Spinal cord (tissue), 9 donors: ENCODE measurements at regions not wholly inside any gene's neighbourhood (a gene's known extent, or its start where the extent isn't known, plus 50 kb on each side); places are given as distances from the start of the nearest gene placed in this dataset.

Experiments used
- DNase-seq, 6 donors: peaks; one replicate each; pipeline versions ENCODE4 v3.0.0 to v3.0.0-alpha.2; 2013 to 2015; ENCODE audit warnings: low spot score in 6 of 6, low read depth in 4 of 6
- H3K27ac ChIP-seq: one replicate; pipeline ENCODE4 v1.5.1; 2013; ENCODE audit warnings: low read depth, low read length, control low read depth
- H3K27me3 ChIP-seq: one replicate; pipeline ENCODE4 v1.6.1; 2013; ENCODE audit warnings: low read length; ENCODE audit not compliant: control insufficient read depth, insufficient read depth
- H3K36me3 ChIP-seq: one replicate; pipeline ENCODE4 v1.6.1; 2013; ENCODE audit warnings: low read length; ENCODE audit not compliant: control insufficient read depth, insufficient read depth
- H3K4me1 ChIP-seq: one replicate; pipeline ENCODE4 v1.6.1; 2013; ENCODE audit warnings: low read length; ENCODE audit not compliant: control insufficient read depth, insufficient read depth
- H3K4me3 ChIP-seq: one replicate; pipeline ENCODE4 v1.5.1; 2013; ENCODE audit warnings: low read depth, low read length, control low read depth
- H3K9me3 ChIP-seq: one replicate; pipeline ENCODE4 v1.6.1; 2013; ENCODE audit warnings: low read length; ENCODE audit not compliant: control insufficient read depth, insufficient read depth
- WGBS: methylation state at CpG from one replicate; pipeline ENCODE4 v1.1.5; 2013; ENCODE audit warnings: missing lambda C conversion rate; ENCODE audit not compliant: insufficient coverage; 5-methylcytosine and 5-hydroxymethylcytosine counted together
- donor health status: healthy.

DNA sequence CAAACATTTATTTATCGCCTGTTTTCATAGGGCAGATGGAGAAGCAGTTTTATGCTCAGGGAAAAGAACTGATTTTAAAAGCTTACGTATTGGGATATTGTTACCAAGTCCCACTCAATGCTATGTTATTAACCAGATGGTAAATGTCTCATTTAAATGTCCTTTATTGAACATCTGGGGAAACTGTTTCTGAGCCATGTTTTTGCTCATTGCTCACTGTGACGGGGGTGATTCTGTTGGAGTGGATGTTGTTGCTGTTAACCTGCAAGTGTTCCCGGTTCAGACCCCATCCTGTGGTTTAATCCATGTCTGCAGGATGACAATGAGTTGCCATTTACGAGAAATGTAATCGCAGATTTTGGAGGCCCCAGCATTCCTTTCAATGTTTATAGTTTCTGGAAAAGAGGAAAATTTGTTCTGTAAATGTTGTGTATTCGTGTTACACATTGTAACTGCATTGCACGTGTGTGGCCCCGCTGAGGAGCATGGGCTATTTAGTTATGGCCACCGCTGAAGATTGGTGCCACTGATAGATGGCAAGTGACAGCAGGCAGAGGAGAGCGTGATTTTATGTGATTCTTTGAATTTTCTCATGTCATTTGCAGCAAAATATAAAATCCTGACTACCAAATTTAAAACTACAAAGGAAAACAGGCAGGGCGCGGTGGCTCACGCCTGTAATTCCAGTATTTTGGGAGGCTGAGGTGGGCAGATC, 174.8 kb upstream of the COPS8 start:
- Histone ChIP-seq H3K36me3 (no peaks in the 10 kb centered on the region), H3K9me3 (no peaks in the 10 kb centered on the region), H3K4me3 (no peak overlapping the region), H3K27ac (no peak overlapping the region), H3K27me3 (no peaks in the 10 kb centered on the region), H3K4me1 (peaks cover 23% of the 10 kb centered on the region)
- WGBS: 84% methylated on average over 7 of the region's 14 CpGs
- DNase-seq: peak in 2 of 6 donors; percentile 15 to 91

GRCh38 chr2:236912326-236913120, 173.2 kb upstream of the COPS8 start:
- no peaks in the 10 kb centered on the region for H3K9me3 ChIP-seq
- DNase-seq: peak in 1 of 6 donors; percentile 43
- H3K4me1 ChIP-seq: peaks cover 28% of the 10 kb centered on the region
- WGBS: 51% methylated on average over 12 of the region's 18 CpGs
- H3K27me3 ChIP-seq: no peaks in the 10 kb centered on the region
- H3K27ac ChIP-seq: no peak overlapping the region
- no peaks in the 10 kb centered on the region for H3K36me3 ChIP-seq
- H3K4me3 ChIP-seq: no peak overlapping the region

GRCh38 chr2:236915186-236915585, 170.5 kb upstream of the COPS8 start:
- DNase-seq: peak in 1 of 6 donors; percentile 20
- Histone ChIP-seq H3K36me3 (no peaks in the 10 kb centered on the region), H3K9me3 (no peaks in the 10 kb centered on the region), H3K27me3 (no peaks in the 10 kb centered on the region), H3K4me3 (no peak overlapping the region), H3K27ac (no peak overlapping the region), H3K4me1 (peaks cover 24% of the 10 kb centered on the region)
- no CpG with 5 or more reads among the region's 2 CpGs for WGBS

DNA sequence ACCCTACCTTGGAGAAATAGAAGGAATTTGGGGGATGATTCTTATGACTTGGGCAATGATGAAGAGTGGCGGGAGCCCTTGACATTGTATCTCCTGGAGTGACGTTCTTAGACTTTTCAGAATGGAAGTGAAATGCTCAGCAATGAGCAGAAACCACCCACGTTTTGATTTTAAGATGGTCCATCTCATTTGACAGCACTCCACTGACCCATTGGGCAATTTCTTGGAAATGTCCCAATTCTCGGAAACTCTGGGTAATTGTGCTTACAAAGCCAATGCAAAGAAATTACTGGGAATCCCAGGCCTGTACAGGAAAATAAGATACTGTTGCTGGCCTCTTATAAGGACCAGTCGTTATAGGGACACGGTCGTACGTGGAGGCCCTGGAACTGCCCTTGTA, 170.0 kb upstream of the COPS8 start:
- 59% methylated on average over 7 of the region's 8 CpGs for WGBS
- Histone ChIP-seq H3K4me1 (peaks cover 24% of the 10 kb centered on the region), H3K27me3 (no peaks in the 10 kb centered on the region), H3K9me3 (no peaks in the 10 kb centered on the region), H3K36me3 (no peaks in the 10 kb centered on the region), H3K4me3 (no peak overlapping the region), H3K27ac (peak overlapping the region; percentile 17)
- no peak for DNase-seq

GRCh38 chr2:236916181-236916580, 169.5 kb upstream of the COPS8 start:
- no peaks in the 10 kb centered on the region for H3K9me3 ChIP-seq
- peak overlapping the region; percentile 17 for H3K27ac ChIP-seq
- no peaks in the 10 kb centered on the region for H3K36me3 ChIP-seq
- WGBS: 20% methylated on average over 1 of the region's 3 CpGs
- peak in 2 of 6 donors; percentile 75 to 85 for DNase-seq
- H3K4me1 ChIP-seq: peaks cover 24% of the 10 kb centered on the region
- no peaks in the 10 kb centered on the region for H3K27me3 ChIP-seq
- no peak overlapping the region for H3K4me3 ChIP-seq

GRCh38 chr2:236916651-236917050, 169.0 kb upstream of the COPS8 start:
- Histone ChIP-seq H3K27ac (no peak overlapping the region), H3K36me3 (no peaks in the 10 kb centered on the region), H3K27me3 (no peaks in the 10 kb centered on the region), H3K4me1 (peaks cover 24% of the 10 kb centered on the region), H3K4me3 (no peak overlapping the region), H3K9me3 (no peaks in the 10 kb centered on the region)
- whole genome bisulfite sequencing: no CpG with 5 or more reads among the region's 4 CpGs
- DNase-seq: no peak

DNA sequence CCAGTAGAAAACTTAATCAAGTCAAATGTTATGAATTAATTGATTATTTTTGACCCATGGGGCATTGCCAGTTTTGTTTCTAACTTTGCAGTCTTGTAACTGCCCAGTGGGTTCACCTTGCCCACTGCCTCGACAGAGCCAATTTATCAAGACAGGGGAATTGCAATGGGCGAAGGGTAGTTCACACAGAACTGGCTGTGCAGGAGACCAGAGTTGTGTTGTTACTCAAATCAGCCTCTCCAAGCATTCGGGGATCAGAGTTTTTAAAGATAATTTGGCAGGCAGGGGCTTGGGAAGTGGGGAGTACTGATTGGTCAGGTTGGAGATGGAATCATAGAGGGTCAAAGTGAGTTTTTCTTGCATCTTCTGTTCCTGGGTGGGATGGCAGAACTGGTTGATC, 168.5 kb upstream of the COPS8 start:
- Histone ChIP-seq H3K27ac (no peak overlapping the region), H3K36me3 (no peaks in the 10 kb centered on the region), H3K9me3 (no peaks in the 10 kb centered on the region), H3K4me1 (peaks cover 22% of the 10 kb centered on the region), H3K4me3 (no peak overlapping the region), H3K27me3 (no peaks in the 10 kb centered on the region)
- DNase-seq: no peak
- 96% methylated on average over 2 of the region's 3 CpGs for WGBS

DNA sequence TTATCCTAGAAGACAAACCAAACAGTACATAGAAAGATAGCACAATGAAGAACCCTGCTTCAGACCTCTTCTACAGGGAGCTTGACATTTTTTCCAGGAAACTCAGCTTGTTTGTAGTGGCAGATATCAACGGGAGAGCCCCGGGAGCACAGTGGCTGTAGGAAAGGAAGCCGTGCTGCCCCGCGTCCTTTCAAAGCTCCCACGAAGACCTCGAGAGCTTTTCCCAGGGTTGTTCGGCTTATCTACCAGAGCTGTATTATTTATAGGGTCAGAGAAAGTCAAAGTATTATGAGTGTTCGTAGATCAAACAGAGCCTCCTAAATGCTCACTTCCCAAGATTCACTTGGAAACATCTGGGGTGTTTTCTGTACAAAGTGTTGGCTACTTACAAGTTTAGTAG, 167.1 kb upstream of the COPS8 start:
- DNase-seq: no peak
- WGBS: 51% methylated on average over 3 of the region's 9 CpGs
- Histone ChIP-seq H3K4me1 (peaks cover 18% of the 10 kb centered on the region), H3K4me3 (no peak overlapping the region), H3K27ac (no peak overlapping the region), H3K9me3 (no peaks in the 10 kb centered on the region), H3K36me3 (no peaks in the 10 kb centered on the region), H3K27me3 (no peaks in the 10 kb centered on the region)

GRCh38 chr2:236919209-236919608, 166.5 kb upstream of the COPS8 start:
- H3K27me3 ChIP-seq: no peaks in the 10 kb centered on the region
- peaks cover 18% of the 10 kb centered on the region for H3K4me1 ChIP-seq
- H3K4me3 ChIP-seq: no peak overlapping the region
- WGBS: 89% methylated on average over 7 of the region's 9 CpGs
- H3K27ac ChIP-seq: no peak overlapping the region
- H3K36me3 ChIP-seq: no peaks in the 10 kb centered on the region
- DNase-seq: no peak
- no peaks in the 10 kb centered on the region for H3K9me3 ChIP-seq
